Activated B cell treated with CpG ODN at 0.5 μM for 24 hours (primary cell): ENCODE measurements at regions not wholly inside any gene's neighbourhood (a gene's known extent, or its start where the extent isn't known, plus 50 kb on each side); places are given as distances from the start of the nearest gene placed in this dataset.

Experiments
- ATAC-seq: fragments of 200-7000 bp; cut with Tn5 transposase; one replicate; pipeline ENCODE4 v1.10.0; 2021; ENCODE audit warnings: low read depth, mild to moderate bottlenecking, moderate library complexity
- CTCF ChIA-PET: fragments of 350-600 bp; sonication (Branson Sonifier 250); formaldehyde crosslinking; loops from one replicate; lab custom pipeline; 2021; ENCODE audit warnings: antibody characterized with exemption; lab: Charles Lee
- POLR2A ChIA-PET: fragments of 350-600 bp; sonication (Branson Sonifier 250); formaldehyde crosslinking; loops from one replicate; lab custom pipeline; 2021; ENCODE audit warnings: antibody characterized with exemption; lab: Charles Lee
- DNase-seq: peaks from one replicate; pipeline ENCODE4 v3.0.0; 2022
- H3K27ac Mint-ChIP-seq: one replicate; pipeline ENCODE4 v1.8.0; 2020; ENCODE audit warnings: mixed read lengths
- H3K27me3 Mint-ChIP-seq: one replicate; pipeline ENCODE4 v1.8.0; 2021; ENCODE audit warnings: mixed read lengths
- H3K36me3 Mint-ChIP-seq: one replicate; pipeline ENCODE4 v1.8.0; 2021; ENCODE audit warnings: low read depth, mixed read lengths
- H3K4me1 Mint-ChIP-seq: one replicate; pipeline ENCODE4 v1.8.0; 2021; ENCODE audit warnings: mixed read lengths
- H3K4me3 Mint-ChIP-seq: one replicate; pipeline ENCODE4 v1.8.0; 2020; ENCODE audit warnings: mild to moderate bottlenecking, mixed read lengths
- H3K9me3 Mint-ChIP-seq: one replicate; pipeline ENCODE4 v1.8.0; 2020; ENCODE audit warnings: mixed read lengths
- CTCF ChIP-seq: fragments of 200-600 bp; IDR thresholded peaks from one replicate; pipeline ENCODE4 v1.8.0; 2022; ENCODE audit warnings: antibody characterized with exemption, mild to moderate bottlenecking
- intact Hi-C: fragments of 100-400 bp; cut with micrococcal nuclease; formaldehyde crosslinking; loops from one replicate; pipeline ENCODE4 v1.15.1; 2024

GRCh38 chr5:72656331-72656730 is 149.1 kb upstream of the ZNF366 start:
- Mint-ChIP-seq H3K27ac (no peak overlapping the region), H3K27me3 (peaks cover 3% of the 10 kb centered on the region), H3K4me3 (no peak overlapping the region), H3K4me1 (no peaks in the 10 kb centered on the region), H3K9me3 (no peaks in the 10 kb centered on the region), H3K36me3 (no peaks in the 10 kb centered on the region)
- intact Hi-C loops = no loop called here
- CTCF ChIA-PET = no interaction called here
- DNase-seq (no peak), ATAC-seq (no peak)
- POLR2A ChIA-PET = no interaction called here
- TF ChIP-seq CTCF = no peak

DNA sequence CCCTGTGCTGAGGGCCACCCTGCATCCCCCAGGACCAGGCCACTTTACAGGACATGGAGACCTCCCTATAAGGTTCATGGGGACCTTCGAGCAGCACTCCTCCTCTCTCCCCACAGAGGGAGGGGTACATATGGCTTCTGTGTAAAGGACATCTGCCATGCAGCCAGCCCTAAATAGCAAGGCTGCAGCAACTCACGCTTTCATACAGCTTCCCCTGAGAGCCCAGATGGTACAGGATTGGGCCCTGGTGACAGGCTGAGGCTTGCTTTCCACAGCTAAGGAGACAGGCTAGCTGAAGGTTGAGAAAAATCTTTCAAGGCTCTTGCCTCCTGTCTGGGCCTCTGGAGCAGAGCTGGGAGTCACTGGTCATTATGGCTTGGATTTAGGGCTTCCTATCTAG is 147.0 kb upstream of the ZNF366 start:
- TF ChIP-seq CTCF = no peak
- ChIA-PET CTCF (no interaction called here), POLR2A (no interaction called here)
- no peaks in the 10 kb centered on the region for H3K4me1 Mint-ChIP-seq
- H3K9me3 Mint-ChIP-seq = no peaks in the 10 kb centered on the region
- DNase-seq = no peak
- H3K36me3 Mint-ChIP-seq = no peaks in the 10 kb centered on the region
- no peak for ATAC-seq
- intact Hi-C loops = no loop called here
- H3K27ac Mint-ChIP-seq = no peak overlapping the region
- no peaks in the 10 kb centered on the region for H3K27me3 Mint-ChIP-seq
- H3K4me3 Mint-ChIP-seq = no peak overlapping the region

GRCh38 chr5:72653586-72653985 is 146.4 kb upstream of the ZNF366 start:
- H3K4me3 Mint-ChIP-seq = no peak overlapping the region
- H3K27ac Mint-ChIP-seq = no peak overlapping the region
- no peaks in the 10 kb centered on the region for H3K27me3 Mint-ChIP-seq
- ATAC-seq (no peak), DNase-seq (no peak)
- H3K9me3 Mint-ChIP-seq = no peaks in the 10 kb centered on the region
- POLR2A ChIA-PET = no interaction called here
- H3K4me1 Mint-ChIP-seq = no peaks in the 10 kb centered on the region
- CTCF ChIA-PET = no interaction called here
- no peaks in the 10 kb centered on the region for H3K36me3 Mint-ChIP-seq
- intact Hi-C loops = no loop called here
- TF ChIP-seq CTCF = no peak

DNA sequence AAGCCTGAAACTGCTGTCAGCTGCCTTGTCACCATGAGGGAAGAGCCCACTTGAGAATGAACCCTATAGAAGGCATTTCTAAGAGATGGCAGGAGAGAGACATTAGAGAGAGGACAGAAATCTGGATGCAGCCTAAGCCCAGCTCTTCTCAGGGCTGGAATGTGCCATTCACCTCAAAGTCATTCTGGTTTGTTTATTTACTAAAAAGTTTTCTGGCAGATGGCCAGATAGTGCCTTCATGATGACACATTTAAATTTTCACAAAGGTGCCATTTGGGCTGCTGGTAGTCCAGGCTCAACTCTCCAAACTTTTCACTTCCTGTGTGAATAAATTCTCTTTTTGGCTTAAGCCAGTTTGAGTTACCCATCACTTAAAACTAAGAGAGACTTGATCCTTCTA is 144.6 kb upstream of the ZNF366 start:
- intact Hi-C loops = no loop called here
- DNase-seq (no peak), ATAC-seq (no peak)
- Mint-ChIP-seq H3K4me3 (no peak overlapping the region), H3K27ac (no peak overlapping the region), H3K27me3 (no peaks in the 10 kb centered on the region), H3K9me3 (no peaks in the 10 kb centered on the region), H3K36me3 (no peaks in the 10 kb centered on the region), H3K4me1 (no peaks in the 10 kb centered on the region)
- ChIA-PET CTCF (no interaction called here), POLR2A (no interaction called here)
- no peak for TF ChIP-seq CTCF

- Mint-ChIP-seq H3K4me3 (no peak overlapping the region), H3K27ac (no peak overlapping the region), H3K4me1 (no peaks in the 10 kb centered on the region), H3K36me3 (no peaks in the 10 kb centered on the region), H3K9me3 (no peaks in the 10 kb centered on the region), H3K27me3 (no peaks in the 10 kb centered on the region)
- intact Hi-C loops = no loop called here
- DNase-seq (no peak), ATAC-seq (no peak)
- TF ChIP-seq CTCF = no peak
- CTCF ChIA-PET = no interaction called here
- POLR2A ChIA-PET = no interaction called here
These were observed 143.9 kb upstream of the ZNF366 start for GRCh38 chr5:72651109-72651508.
